T1000 (cell line): ENCODE measurements at regions not wholly inside any gene's neighbourhood (a gene's known extent, or its start where the extent isn't known, plus 50 kb on each side); places are given as distances from the start of the nearest gene placed in this dataset.
"Not testable (repeated sequence)": the region's sequence is repeated elsewhere in the genome, so short reads cannot be mapped to it uniquely, and the experiment has no call there.

Experiments used
- DNase-seq: peaks from one replicate; lab custom pipeline; 2025; ENCODE audit warnings: mixed read lengths; lab: John Stamatoyannopoulos, UW

GRCh38 chr14:43410631-43411030 lies 1096.5 kb downstream of the FSCB start:
- no peak for DNase-seq

- DNase-seq = no peak
Observed at GRCh38 chr14:43408472-43408871, 1098.6 kb downstream of the FSCB start.

DNA sequence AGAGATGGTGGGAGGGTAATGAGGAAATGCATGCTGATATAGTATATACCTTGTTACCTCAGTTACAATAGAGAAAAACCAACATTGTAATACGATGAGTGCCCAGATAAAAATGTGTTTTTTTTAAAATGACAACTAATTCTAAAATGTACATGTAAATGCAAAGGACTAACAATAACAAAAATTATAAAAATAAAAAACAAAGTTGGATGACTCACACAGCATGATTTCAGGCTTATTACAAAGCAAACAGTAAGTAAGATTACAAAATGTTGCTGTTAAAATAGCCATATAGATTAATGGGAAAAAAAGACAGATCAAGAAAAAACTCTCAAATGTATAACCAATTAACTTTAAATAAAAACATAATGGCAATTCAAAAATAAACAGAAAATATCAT lies 1099.4 kb downstream of the FSCB start:
- no peak for DNase-seq

- no peak for DNase-seq
Observed at GRCh38 chr14:43406931-43407330, 1100.2 kb downstream of the FSCB start.

GRCh38 chr14:43399289-43399688 lies 1107.8 kb downstream of the FSCB start:
- no peak for DNase-seq

DNA sequence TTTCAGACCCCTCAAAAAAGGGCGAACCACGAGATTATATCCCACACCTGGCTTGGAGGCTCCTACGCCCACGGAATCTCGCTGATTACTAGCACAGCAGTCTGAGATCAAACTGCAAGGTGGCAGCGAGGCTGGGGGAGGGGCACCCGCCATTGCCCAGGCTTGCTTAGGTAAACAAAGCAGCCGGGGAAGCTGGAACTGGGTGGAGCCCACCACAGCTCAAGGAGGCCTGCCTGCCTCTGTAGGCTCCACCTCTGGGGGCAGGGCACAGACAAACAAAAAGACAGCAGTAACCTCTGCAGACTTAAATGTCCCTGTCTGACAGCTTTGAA lies 1136.6 kb downstream of the FSCB start:
- DNase-seq = not testable (repeated sequence)

- no peak for DNase-seq
Observed at GRCh38 chr14:43369710-43370564, 1137.1 kb downstream of the FSCB start.

DNA sequence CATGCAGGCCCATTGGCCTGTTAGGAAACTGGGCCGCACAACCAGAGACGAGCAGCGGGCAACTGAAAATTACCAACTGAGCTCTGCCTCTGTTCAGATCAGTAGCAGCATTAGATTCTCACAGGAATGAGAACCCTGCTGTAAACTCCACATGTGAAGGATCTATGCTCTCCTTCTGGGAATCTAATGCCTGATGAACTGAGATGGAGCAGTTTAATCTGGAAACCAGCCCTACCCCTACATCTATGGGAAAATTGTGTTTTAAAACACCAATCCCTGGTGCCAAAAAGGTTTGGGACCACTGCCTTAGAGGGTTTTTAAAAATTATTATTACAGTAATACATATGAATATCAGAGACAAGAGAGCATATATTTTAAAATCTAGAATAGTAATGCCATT lies 1144.5 kb downstream of the FSCB start:
- DNase-seq = no peak

DNA sequence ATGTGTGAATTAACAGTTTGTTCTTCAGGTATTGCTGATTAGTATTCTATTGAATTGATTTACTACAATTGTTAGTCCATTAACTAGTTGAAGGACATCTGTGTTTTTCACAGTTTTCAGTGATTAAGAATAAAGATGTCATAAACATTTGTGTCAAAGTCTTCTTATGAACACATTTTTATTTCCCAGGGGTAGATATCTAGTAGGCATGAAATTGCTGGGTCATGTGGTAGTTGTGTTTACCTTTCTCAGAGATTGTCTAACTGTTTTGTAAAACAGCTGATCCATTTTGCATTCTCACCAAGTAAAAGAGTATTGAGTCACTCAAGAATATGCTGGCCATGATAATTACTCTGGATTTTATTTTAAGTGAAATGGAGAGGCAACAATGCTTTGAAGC lies 1145.3 kb downstream of the FSCB start:
- no peak for DNase-seq

GRCh38 chr14:43360239-43360638 lies 1146.8 kb downstream of the FSCB start:
- DNase-seq = no peak

DNA sequence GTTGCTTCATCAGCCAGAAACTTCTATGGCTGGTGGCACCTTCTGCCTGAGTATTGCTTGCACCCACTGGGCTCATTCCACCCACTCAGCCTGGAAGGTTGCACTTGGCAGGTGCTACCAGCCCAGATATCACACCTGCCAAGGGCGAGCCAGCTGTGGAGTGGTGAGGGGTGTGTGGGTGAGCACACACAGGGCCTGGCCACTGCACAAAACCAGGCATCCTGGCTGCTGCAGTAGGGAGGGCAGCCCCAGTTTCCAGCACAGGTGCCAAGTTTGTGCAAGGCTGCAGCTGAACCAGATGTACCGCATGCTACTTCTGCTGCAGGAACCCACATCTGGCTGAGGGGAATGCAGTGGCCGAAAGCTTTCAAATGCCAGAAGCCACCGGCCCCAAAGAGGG lies 1147.8 kb downstream of the FSCB start:
- no peak for DNase-seq

DNA sequence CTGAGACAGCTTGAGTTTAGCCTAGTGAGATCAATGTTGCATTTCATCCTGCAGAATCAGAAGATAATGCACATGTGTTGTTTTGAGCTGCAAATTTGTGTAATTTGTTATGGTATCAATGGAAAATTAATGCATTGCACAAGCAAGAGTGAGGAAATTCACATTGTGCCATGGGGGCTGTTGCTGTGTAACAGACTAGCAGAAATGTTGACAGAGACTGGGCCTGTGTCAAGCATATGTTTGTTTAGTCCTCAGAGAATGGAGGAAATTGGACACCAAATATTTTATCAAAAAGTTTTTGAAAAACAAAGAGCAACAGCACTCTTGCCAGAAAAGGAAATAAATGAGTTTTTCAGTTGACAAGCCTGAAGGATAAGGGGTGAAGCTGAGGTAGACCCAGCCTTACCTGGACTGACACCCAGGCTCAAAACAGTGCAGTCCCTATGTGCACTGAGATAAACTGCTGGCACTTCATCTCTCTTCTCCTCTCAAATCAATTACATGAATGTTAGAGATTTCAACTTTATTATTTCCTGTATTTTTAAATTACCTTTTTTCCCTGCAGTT lies 1150.0 kb downstream of the FSCB start:
- no peak for DNase-seq

DNA sequence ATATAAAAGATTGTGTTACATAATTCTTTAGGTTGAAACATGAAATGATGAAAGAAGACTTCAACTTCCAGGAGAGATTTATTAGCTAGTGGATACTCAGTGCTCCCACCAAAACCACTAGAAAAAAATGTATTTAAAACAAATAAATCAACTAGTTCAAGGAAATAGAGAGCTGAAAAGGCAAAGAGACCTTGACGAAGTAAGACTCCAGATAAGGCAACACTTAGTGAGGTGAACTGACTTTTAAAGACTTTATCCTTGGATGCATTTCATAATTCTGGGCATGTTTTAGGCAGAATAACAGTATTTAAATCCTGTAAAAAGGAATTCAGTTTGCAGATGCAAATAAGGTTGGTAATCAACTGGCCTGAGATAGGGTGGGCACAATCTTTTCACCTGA lies 1150.7 kb downstream of the FSCB start:
- DNase-seq = no peak

DNA sequence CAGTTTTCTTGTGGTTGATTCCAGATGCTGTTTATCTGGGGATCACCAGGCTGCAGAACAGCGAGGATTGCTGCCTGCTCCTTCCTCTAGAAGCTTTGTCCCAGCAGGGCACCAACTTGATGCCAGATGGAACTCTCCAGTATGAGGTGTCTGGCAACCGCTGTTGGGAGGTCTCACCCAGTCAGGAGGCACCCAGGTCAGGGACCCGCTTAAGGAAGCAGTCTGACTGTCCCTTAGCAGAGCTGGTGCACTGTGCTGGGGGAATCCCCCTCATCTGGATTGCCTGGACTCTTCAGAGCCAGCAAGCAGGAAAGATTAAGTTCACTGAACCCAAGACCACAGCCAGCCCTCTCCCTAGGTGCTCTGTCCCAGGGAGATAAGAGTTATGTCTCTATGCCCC lies 1165.2 kb downstream of the FSCB start:
- DNase-seq = no peak

DNA sequence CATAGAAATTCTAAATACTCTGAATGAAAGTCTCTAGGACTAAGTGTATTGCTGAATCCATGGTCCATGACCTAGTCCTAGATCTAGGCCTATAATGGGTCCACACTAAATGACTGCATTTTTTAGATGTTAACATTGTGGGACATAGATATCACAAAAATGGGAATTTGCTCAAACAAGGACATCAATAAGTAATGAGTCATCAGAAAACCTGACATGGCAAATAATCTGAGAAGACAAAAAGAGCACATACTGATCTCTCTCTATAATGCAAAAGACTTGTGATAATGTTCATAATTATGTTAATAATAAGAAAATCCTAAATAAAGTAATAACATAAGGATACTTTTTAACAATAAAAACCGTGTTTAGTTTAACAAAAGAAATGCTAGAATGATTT lies 1168.4 kb downstream of the FSCB start:
- no peak for DNase-seq

- no peak for DNase-seq
Observed at GRCh38 chr14:43336351-43336750, 1170.7 kb downstream of the FSCB start.

GRCh38 chr14:43326501-43327407 lies 1180.3 kb downstream of the FSCB start:
- not testable (repeated sequence) for DNase-seq

GRCh38 chr14:43316427-43316826 lies 1190.7 kb downstream of the FSCB start:
- DNase-seq = no peak

DNA sequence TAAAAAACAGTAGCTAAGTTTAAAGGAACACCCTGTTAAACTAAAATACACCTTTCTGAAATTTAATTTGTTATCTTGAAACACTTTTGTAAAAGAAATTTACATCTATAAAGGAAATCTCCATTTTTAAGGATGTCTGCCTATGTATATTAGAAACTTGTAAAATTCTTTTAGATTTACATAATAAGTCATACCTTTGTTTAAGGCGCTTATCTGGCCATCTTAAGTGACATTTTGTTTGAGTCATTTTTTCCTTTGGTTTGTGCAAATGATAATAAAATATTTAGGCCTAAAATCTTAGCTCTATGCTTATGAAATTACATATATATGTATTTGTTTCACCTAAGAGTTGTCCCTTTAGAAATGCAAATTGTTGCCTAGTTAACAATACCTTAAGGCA lies 1193.4 kb downstream of the FSCB start:
- DNase-seq = no peak

- DNase-seq = no peak
Observed at GRCh38 chr14:43308421-43309110, 1198.5 kb downstream of the FSCB start.

GRCh38 chr14:43307836-43308235 lies 1199.2 kb downstream of the FSCB start:
- no peak for DNase-seq

- no peak for DNase-seq
Observed at GRCh38 chr14:43306053-43306452, 1201.0 kb downstream of the FSCB start.
